ENCODE measurements at regions not wholly inside any gene's neighbourhood (a gene's known extent, or its start where the extent isn't known, plus 50 kb on each side); places are given as distances from the start of the nearest gene placed in this dataset.

DNA sequence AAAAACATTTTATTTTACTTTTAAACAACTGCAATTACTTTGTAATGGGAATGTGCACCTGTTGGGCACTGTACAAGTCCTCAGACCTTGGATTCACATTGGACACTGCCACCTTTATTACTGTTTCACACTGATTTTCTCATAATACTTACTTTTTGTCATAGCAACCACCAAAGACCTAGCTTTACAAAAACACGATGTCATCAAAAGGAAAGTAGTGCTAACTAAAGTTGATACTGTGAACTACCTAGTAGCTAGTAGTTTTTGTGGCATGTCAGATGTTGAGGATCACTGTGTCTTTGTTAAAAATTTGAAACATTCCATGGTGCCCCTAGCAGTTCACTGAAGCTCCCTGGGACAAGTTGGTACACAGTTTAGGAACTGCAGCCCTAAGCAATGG, 62.9 kb upstream of the HOPX start:
- H3K23ac ChIP-seq (ENCODE audit: low read depth, low read length), result no peak overlapping the region
- no peak for ATAC-seq (ENCODE audit: low read depth)
- in situ Hi-C loops (cut with MboI; ENCODE audit: low sequenced_read_pairs) (no loop called here), intact Hi-C loops (cut with micrococcal nuclease) (no loop called here), dilution Hi-C loops (cut with HindIII; ENCODE audit: low sequenced_read_pairs, unreplicated experiment) (no loop called here)
- BruUV-seq (replicated peaks), result no TSS peak
- no peak for DNase-seq
- no peak overlapping the region for H2BK15ac ChIP-seq (ENCODE audit: low read depth, low read length)
- no peak overlapping the region for H2AFZ ChIP-seq (replicated peaks; ENCODE audit: low read length, poor library complexity)
- H3K18ac ChIP-seq (ENCODE audit: low read depth, low read length), result no peak overlapping the region
- no peaks in the 10 kb centered on the region for H3K9me1 ChIP-seq (ENCODE audit: insufficient read depth, low read length)
- no peak overlapping the region for H3K4me2 ChIP-seq (ENCODE audit: low read depth, low read length)
- H2BK5ac ChIP-seq (ENCODE audit: low read depth, low read length, poor library complexity, severe bottlenecking), result no peak overlapping the region
- TF ChIP-seq POLR2A (IDR thresholded peaks at IDR 0.05; ENCODE audit: low read depth, low read length) (no peak), MAZ (IDR thresholded peaks at IDR 0.05; ENCODE audit: borderline replicate concordance, low read depth, low read length) (no peak), CHD1 (IDR thresholded peaks at IDR 0.05; ENCODE audit: low read depth, low read length) (no peak), RCOR1 (IDR thresholded peaks at IDR 0.05; ENCODE audit: insufficient replicate concordance, low read length) (no peak), NFE2L2 (IDR thresholded peaks at IDR 0.05; ENCODE audit: low read depth, low read length) (no peak), FOS (IDR thresholded peaks at IDR 0.05; ENCODE audit: low read depth, low read length) (no peak), MAFK (IDR thresholded peaks at IDR 0.05; ENCODE audit: low read depth, low read length) (no peak), MXI1 (IDR thresholded peaks at IDR 0.05; ENCODE audit: borderline replicate concordance, low read depth, low read length) (no peak), RFX5 (IDR thresholded peaks at IDR 0.05; ENCODE audit: low read depth, low read length) (no peak), SMC3 (IDR thresholded peaks at IDR 0.05; ENCODE audit: low read depth, low read length) (no peak), BHLHE40 (IDR thresholded peaks at IDR 0.05; ENCODE audit: low read depth, low read length) (no peak)
- TF ChIP-seq, protein P1, sequence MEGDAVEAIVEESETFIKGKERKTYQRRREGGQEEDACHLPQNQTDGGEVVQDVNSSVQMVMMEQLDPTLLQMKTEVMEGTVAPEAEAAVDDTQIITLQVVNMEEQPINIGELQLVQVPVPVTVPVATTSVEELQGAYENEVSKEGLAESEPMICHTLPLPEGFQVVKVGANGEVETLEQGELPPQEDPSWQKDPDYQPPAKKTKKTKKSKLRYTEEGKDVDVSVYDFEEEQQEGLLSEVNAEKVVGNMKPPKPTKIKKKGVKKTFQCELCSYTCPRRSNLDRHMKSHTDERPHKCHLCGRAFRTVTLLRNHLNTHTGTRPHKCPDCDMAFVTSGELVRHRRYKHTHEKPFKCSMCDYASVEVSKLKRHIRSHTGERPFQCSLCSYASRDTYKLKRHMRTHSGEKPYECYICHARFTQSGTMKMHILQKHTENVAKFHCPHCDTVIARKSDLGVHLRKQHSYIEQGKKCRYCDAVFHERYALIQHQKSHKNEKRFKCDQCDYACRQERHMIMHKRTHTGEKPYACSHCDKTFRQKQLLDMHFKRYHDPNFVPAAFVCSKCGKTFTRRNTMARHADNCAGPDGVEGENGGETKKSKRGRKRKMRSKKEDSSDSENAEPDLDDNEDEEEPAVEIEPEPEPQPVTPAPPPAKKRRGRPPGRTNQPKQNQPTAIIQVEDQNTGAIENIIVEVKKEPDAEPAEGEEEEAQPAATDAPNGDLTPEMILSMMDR (conservative IDR thresholded peaks at IDR 0.05; ENCODE audit: low read depth, low read length), result no peak
- TF ChIP-seq, protein P2, sequence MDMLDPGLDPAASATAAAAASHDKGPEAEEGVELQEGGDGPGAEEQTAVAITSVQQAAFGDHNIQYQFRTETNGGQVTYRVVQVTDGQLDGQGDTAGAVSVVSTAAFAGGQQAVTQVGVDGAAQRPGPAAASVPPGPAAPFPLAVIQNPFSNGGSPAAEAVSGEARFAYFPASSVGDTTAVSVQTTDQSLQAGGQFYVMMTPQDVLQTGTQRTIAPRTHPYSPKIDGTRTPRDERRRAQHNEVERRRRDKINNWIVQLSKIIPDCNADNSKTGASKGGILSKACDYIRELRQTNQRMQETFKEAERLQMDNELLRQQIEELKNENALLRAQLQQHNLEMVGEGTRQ (IDR thresholded peaks at IDR 0.05; ENCODE audit: low read depth, low read length), result no peak
- CTCF ChIA-PET, result no interaction called here
- H3K27ac ChIP-seq (ENCODE audit: insufficient read depth, low read length), result no peak overlapping the region
- H2AK5ac ChIP-seq (ENCODE audit: low read depth, low read length), result no peak overlapping the region
- no peak overlapping the region for H3K4ac ChIP-seq (ENCODE audit: low read depth, low read length)
- H3K36me3 ChIP-seq (ENCODE audit: control insufficient read depth, insufficient read depth, low read length), result no peaks in the 10 kb centered on the region
- H3K56ac ChIP-seq (ENCODE audit: extremely low read depth, insufficient read depth, low read length), result no peak overlapping the region
- H4K91ac ChIP-seq (ENCODE audit: insufficient read depth, low read depth, low read length), result no peak overlapping the region
- no peak overlapping the region for H2BK20ac ChIP-seq (ENCODE audit: low read depth, low read length)
- no peak overlapping the region for H4K8ac ChIP-seq (ENCODE audit: low read depth in 2 of 2, low read length in 2 of 2)
- no peaks in the 10 kb centered on the region for H3K79me1 ChIP-seq (ENCODE audit: low read depth in 1 of 2, low read length in 2 of 2)
- H3K9ac ChIP-seq (ENCODE audit: low read depth, low read length), result no peak overlapping the region
- no peak overlapping the region for H3K14ac ChIP-seq (replicated peaks; ENCODE audit: low read depth, low read length)
- H3K27me3 ChIP-seq (ENCODE audit: control insufficient read depth, insufficient read depth, low read length), result peaks cover 4% of the 10 kb centered on the region
- H3K9me3 ChIP-seq (ENCODE audit: control insufficient read depth, insufficient read depth, low read length), result no peaks in the 10 kb centered on the region
- peaks cover 5% of the 10 kb centered on the region; the same call in 1 of the 2 replicates for H3K4me1 ChIP-seq (ENCODE audit: control insufficient read depth, insufficient read depth, low read length)
- no peak overlapping the region for H2BK120ac ChIP-seq (ENCODE audit: low read depth, low read length)
- POLR2A ChIA-PET (ENCODE audit: unreplicated experiment), result no interaction called here
- H3K4me3 ChIP-seq (ENCODE audit: insufficient read depth, low read depth, low read length), result no peak overlapping the region
- H4K20me1 ChIP-seq (ENCODE audit: insufficient read depth, low read length), result no peaks in the 10 kb centered on the region
- no peak overlapping the region for H4K5ac ChIP-seq (ENCODE audit: low read depth, low read length)
- no CpG with 5 or more reads among the region's 1 CpG for WGBS, 2 experiments (ENCODE audit: extremely low coverage in 2 of 2, insufficient read length in 1 of 2)
- H2AK9ac ChIP-seq (replicated peaks; ENCODE audit: low read depth, low read length, poor library complexity), result no peak overlapping the region

Measured in IMR-90 (cell line).